Ishikawa (cell line): ENCODE measurements at regions not wholly inside any gene's neighbourhood (a gene's known extent, or its start where the extent isn't known, plus 50 kb on each side); places are given as distances from the start of the nearest gene placed in this dataset.

ENCODE experiments used
- CREB1 ChIP-seq: IDR thresholded peaks from 2 replicates; pipeline ENCODE4 v1.6.1; 2012; ENCODE audit warnings: low read depth
- EP300 ChIP-seq: IDR thresholded peaks from 2 replicates; pipeline ENCODE4 v1.6.1; 2012; ENCODE audit warnings: borderline replicate concordance
- FOXM1 ChIP-seq: IDR thresholded peaks from 2 replicates; pipeline ENCODE4 v1.6.1; 2012; ENCODE audit warnings: low read depth, borderline replicate concordance
- MAX ChIP-seq: IDR thresholded peaks from 2 replicates; pipeline ENCODE4 v1.6.1; 2012
- REST ChIP-seq: IDR thresholded peaks from 2 replicates; pipeline ENCODE4 v1.6.1; 2012; ENCODE audit warnings: low read depth, mild to moderate bottlenecking
- TAF1 ChIP-seq: IDR thresholded peaks from 2 replicates; pipeline ENCODE4 v1.6.1; 2012; ENCODE audit warnings: low read depth, mild to moderate bottlenecking
- USF1 ChIP-seq: IDR thresholded peaks from 2 replicates; pipeline ENCODE4 v1.6.1; 2012
- YY1 ChIP-seq: IDR thresholded peaks from 2 replicates; pipeline ENCODE4 v1.6.1; 2012; ENCODE audit warnings: low read depth

- TF ChIP-seq FOXM1, result no peak
- no peak for TF ChIP-seq CREB1
- no peak for TF ChIP-seq MAX
- no peak for TF ChIP-seq USF1
- TF ChIP-seq YY1, result no peak
- no peak for TF ChIP-seq EP300
- no peak for TF ChIP-seq TAF1
- TF ChIP-seq REST, result no peak
These were observed 342.6 kb downstream of the TCERG1L start for GRCh38 chr10:130968964-130969363.
